Upper lobe of left lung (tissue), 4 donors: ENCODE measurements at regions not wholly inside any gene's neighbourhood (a gene's known extent, or its start where the extent isn't known, plus 50 kb on each side); places are given as distances from the start of the nearest gene placed in this dataset.
"Not testable (repeated sequence)": the region's sequence is repeated elsewhere in the genome, so short reads cannot be mapped to it uniquely, and the experiment has no call there.

Experiments
- CTCF ChIP-seq, 6 experiments: fragments of 450-650 bp in 4 of 6; fragments of 200-600 bp in 2 of 6; sonication (generic) in 2 of 6; IDR thresholded peaks; one replicate each; pipeline ENCODE4 v1.5.1; 2016 to 2019; ENCODE audit warnings: antibody characterized with exemption in 6 of 6
- EP300 ChIP-seq, 4 donors: sonication (generic); formaldehyde crosslinking; IDR thresholded peaks; one replicate each; pipeline ENCODE4 v1.5.1; 2017; ENCODE audit warnings: antibody characterized with exemption in 4 of 4, control low read depth in 2 of 4
- POLR2A ChIP-seq, 4 donors: fragments of 450-650 bp; IDR thresholded peaks; one replicate each; pipeline ENCODE4 v1.5.1; 2016 to 2017; ENCODE audit warnings: antibody characterized with exemption in 4 of 4, mild to moderate bottlenecking in 2 of 4
- POLR2AphosphoS5 ChIP-seq, 2 donors: sonication (generic); formaldehyde crosslinking; IDR thresholded peaks; one replicate each; pipeline ENCODE4 v1.5.1; 2017; ENCODE audit warnings: antibody characterized with exemption in 2 of 2

GRCh38 chr7:79976711-79977020, 158.0 kb upstream of the GNAI1 start:
- TF ChIP-seq POLR2A, CTCF, EP300, POLR2AphosphoS5 (IDR thresholded peaks at IDR 0.05): not testable (repeated sequence)
